Anterior cingulate cortex (tissue), 58 donors: ENCODE measurements at regions not wholly inside any gene's neighbourhood (a gene's known extent, or its start where the extent isn't known, plus 50 kb on each side); places are given as distances from the start of the nearest gene placed in this dataset.

Experiments
- DNase-seq, 58 donors: peaks; one replicate each; lab custom pipeline; 2025; lab: John Stamatoyannopoulos, UW

GRCh38 chr15:31471731-31472430 lies 145.2 kb downstream of the KLF13 start:
- DNase-seq = no peak

DNA sequence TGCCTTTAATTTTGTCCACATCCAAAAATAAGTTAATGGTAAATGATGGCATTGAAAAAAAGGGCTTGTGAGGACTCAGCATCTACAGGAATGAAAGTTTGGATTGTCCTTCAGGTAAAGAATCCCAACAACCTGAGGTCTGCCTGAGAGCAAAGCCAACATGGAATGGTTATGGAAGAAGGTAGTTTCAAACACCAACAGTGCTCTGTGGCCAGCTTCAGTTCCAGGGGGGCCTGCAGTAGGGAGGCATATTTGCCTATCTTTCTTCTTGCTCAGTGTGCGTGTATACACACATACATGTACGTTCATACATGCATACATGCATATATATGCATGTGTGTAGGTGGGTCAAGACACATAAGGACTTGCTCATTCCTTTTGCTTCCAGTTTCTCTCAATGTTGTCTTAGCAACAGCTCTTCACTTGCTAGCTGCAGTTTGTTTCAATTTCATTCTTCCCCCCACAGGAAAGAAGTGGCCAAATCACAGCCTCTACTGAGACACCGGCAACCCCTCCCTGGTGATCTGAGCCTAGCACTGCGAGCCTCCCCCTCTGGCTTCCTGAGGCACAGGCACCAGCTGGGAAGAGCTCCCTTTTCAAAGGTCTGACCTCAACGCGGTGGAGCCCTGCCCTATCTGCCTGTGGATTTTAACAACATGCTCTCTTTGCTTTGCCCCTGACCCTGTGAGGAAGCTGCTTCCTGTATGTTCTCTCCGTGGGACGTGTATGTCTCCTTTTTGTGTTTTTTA lies 146.2 kb downstream of the KLF13 start:
- peak in 2 of 58 donors; percentile 13 to 32 for DNase-seq

DNA sequence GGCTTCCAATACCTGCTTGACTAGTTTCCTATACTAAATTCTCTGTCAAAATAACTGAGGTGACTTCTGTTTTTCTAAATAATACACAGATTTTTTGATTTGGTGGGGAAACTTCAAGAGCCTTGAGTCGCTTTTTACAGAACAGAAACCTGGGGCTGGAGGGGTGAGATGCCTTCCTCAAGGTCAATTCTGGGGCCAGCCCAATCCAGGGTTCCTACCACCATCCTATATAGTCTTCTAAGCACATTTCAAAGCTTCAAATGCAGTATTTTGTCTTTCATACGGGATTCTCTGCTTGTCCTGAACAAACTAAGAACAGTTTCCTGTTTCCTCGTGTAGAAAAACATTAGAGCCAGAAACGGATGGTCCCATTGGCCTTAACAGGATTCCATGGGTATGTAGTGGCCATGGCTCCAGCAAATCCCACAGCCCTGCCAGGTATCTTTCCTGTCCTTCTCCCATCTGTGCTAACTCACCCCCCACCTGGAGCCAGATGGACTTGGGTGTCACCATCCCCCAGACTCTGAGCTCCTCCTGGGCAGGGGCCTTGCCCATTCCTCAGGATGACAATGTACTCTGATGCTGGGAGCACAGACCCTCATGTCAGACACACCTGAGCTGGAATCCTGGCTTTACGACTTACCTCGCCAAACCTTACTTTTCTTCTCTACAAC lies 146.9 kb downstream of the KLF13 start:
- DNase-seq = no peak

GRCh38 chr15:31474059-31474868 lies 147.6 kb downstream of the KLF13 start:
- no peak for DNase-seq

DNA sequence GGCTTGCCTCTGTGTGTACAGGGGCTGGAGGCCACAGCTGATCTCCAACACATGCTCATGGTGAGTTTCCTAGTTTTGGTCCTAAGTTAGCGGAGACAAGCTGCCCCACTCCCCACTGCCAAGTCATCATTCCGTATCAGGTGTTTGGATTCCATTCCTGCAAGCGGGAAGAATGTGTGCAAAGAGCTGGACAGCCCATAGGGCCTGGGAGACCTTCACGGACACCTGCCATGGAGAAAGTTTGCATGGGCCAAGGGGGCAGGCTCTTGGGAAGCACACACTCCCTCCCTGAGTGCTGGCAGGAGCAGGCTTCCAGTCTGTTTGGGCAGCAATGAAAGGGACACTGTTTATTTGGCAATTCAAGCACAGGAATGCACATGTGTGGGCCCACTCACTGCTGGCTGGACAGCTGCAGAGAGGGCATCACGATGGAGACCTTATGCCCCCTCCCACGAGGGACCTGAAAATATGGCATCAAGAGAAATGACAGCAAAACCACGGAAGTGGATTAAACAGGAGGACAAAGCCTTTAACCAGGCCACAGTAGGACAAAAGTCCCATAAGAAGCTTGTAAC lies 149.7 kb downstream of the KLF13 start:
- no peak for DNase-seq

- no peak for DNase-seq
Measured at GRCh38 chr15:31476866-31477265, 150.2 kb downstream of the KLF13 start.

DNA sequence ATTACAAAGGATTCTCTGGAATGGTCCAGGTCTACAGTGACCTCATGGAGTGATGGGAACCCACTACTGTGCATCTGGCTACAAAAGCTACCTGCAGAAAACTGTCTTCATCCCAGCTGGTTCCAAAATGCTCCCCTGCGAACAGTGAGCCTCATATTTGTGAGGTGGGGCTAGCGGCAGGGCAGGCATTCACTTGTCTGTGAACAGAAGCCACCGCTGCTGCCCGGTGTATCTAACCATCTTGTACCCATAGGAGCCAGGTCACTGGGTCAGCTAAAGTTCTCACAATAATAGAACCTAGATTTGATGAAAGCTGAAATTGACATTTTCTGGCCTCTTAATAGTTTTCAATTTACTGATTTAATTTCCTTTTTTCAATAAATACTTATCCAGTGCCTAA lies 150.7 kb downstream of the KLF13 start:
- DNase-seq = no peak

DNA sequence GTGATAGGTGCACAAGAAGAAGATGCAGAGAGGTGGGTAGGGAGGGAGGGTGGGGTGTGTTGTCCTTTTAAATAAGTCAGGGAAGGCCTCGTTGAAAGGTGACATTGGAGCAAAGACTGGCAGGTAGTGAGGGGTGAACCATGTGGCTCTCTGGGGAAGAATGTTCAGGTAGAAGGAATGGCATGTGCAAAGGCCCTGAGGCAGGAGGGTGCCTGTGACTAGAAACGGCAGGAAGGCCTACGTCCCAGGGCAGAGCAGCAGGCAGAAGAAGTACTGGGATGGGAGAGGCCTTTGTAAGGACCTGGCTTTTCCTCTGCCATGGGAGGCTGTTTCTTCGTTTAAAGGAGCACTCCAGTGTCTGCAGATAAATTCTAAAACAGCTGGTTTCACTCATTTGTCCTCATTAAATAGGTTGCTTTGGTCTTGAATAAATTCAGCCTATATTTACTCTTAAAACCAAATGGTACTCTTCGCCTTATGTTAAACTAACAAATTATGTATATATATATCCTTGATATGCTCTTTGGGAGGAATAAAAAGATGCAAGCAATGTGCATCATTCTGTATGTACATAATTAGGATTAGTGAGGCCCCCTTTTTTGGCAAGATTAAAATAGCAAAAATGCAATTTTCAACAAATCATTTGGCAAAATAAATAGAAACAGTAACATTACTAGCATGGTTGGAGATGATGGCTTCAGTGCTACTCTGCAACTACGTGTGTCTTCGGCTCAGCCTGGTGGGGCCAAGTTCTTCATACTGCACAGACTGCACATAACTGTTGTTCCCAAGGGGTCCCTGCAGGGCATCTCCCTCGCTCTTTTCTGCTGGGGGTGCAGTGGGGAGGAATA lies 151.4 kb downstream of the KLF13 start:
- DNase-seq = no peak

GRCh38 chr15:31478702-31479221 lies 152.1 kb downstream of the KLF13 start:
- DNase-seq = no peak

DNA sequence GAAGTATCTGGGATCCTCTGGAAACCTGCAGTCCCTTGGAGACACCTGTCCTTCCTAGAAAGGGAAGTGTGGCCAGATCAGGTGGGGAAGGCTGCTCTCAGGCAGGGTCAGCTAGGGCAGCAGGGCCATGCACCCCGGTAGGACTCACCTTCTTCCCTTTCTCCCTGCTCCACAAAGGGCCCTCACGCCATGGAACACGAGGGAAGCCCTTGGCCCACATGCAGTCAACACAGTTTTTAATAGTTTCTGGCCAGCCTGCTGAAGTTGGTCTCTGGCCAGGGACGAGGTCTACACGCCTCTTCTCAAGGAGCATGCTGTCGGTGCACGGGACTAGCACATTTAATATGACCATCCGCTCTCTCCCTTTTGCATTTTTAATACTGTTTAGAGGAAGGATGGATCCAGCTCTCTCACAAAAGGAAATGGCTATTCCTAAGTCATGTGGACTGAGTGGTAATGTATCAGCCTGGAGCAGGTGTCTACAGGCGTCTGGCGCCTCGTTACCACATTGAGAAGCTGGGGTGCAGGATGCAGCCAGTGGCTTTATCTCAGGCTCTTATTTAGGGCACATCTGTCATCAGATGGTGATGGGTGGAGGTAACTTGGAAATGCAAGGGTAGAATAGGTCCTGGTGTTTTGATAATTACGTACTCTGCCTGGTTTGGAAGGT lies 153.9 kb downstream of the KLF13 start:
- DNase-seq = no peak

GRCh38 chr15:31481142-31481541 lies 154.5 kb downstream of the KLF13 start:
- DNase-seq = no peak

DNA sequence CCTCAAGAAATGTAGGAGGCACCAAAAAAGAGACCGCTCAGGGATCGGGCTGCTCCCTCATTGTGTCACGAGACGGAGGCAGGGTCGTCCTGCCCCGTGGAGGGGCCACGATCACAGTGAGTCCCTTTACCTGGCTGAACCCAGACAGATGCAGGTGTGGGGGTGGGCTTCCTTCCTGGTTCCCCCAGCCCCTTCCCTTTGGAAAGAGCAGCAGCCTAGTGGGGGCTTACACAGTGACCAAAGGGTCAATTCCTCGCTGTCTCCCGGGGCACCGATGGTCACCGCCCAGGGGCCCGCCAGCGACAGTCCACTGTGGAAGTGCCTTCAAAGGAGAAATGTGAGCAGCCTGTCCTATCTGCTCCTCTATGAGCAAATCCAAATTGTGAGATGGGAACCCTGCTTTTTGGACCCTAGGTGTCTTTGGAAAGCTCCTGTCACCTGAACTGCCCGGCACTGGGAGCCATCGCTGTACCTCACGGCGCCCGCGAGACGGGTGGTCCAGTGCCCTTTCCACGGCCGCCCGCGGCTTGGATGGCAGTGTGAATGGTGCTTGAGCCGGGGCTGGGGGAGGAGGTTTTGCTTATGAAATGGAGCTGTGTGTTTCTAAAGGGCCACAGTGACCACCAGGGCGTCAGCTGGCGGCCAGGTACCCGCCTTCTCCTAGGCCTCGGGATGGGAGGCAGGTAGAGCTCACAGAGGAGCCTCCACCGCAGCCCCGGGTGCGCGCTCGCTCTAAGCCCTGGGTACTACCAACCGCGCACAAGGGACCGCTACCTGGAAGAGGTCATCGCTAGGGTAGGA lies 155.7 kb downstream of the KLF13 start:
- no peak for DNase-seq

DNA sequence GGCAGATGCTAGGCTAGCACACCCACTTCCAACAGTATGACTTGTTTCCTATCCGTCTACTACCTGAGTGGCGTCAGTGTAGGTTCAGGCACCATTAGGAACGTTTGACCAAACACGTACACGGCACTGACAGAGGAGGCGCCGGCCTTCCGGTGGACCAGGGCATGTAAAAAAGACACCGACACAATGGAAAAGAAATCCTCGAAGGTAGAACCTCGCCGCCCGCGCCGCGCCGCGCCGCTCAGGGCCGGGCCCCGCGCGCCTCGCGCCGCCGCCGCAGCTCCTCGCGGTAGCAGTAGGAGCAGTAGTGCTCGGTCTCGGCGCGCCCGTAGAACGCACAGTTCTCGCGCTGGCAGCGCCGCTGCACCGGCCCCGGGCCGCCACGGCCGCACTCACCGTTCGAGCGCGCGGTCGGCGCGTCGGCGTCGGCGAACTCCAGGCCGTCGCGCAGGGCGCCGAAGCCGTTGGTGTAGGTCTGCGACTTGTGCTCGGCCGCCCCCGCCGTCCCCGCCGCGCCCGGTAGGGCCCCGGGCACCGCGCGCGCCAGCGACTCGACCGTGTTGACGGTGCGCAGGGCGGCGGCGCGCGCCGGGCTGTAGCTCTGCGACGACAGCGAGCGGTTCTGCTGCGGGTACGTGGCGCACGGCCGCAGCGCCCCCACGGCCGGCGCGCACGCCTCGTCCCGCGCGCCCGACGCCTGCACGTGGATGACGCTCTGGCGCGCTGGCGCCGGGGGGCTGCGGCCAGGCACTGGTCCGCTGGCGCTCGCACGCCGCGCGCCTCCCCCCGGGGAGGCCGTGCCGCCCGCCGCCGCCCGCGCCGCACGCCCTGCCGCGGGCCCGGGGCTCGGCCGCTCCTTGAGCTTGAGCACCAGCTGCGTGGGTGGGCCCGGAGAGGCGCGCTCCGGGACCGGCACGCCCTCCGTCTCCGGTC lies 156.7 kb downstream of the KLF13 start:
- no peak for DNase-seq

- DNase-seq = no peak
Measured at GRCh38 chr15:31483986-31484951, 157.6 kb downstream of the KLF13 start.

- no peak for DNase-seq
Measured at GRCh38 chr15:31484986-31485385, 158.4 kb downstream of the KLF13 start.
